Uterus (tissue), 3 donors: ENCODE measurements at regions not wholly inside any gene's neighbourhood (a gene's known extent, or its start where the extent isn't known, plus 50 kb on each side); places are given as distances from the start of the nearest gene placed in this dataset.

Source experiments
- DNase-seq, 2 donors: peaks; one replicate each; pipeline ENCODE4 v3.0.0-alpha.2; 2019 to 2020
- H3K27ac ChIP-seq, 2 donors: fragments of 200-600 bp; sonication (generic); 1 replicate in 1 of 2; 2 replicates in 1 of 2; pipeline ENCODE4 v1.5.1; 2016 to 2018
- H3K27me3 ChIP-seq, 2 donors: fragments of 200-600 bp; sonication (generic); one replicate each; pipeline ENCODE4 v1.5.1; 2018 to 2019; ENCODE audit warnings: control low read depth in 1 of 2
- H3K36me3 ChIP-seq, 2 donors: fragments of 200-600 bp; sonication (generic); one replicate each; pipeline ENCODE4 v1.5.1; 2019; ENCODE audit warnings: control low read depth in 1 of 2
- H3K4me1 ChIP-seq, 2 donors: fragments of 200-600 bp; sonication (generic); one replicate each; pipeline ENCODE4 v1.5.1; 2018 to 2019; ENCODE audit warnings: control low read depth in 1 of 2
- H3K4me3 ChIP-seq, 2 donors: fragments of 200-600 bp; sonication (generic); 1 replicate in 1 of 2; 2 replicates in 1 of 2; pipeline ENCODE4 v1.5.1; 2018 to 2019; ENCODE audit warnings: mild to moderate bottlenecking in 1 of 2
- H3K9me3 ChIP-seq, 2 donors: fragments of 200-600 bp; sonication (generic); one replicate each; pipeline ENCODE4 v1.5.1; 2019; ENCODE audit warnings: control low read depth in 1 of 2
- POLR2A ChIP-seq, 2 donors: fragments of 450-650 bp; IDR thresholded peaks; one replicate each; pipeline ENCODE4 v1.6.1; 2016; ENCODE audit warnings: antibody characterized with exemption in 2 of 2, mild to moderate bottlenecking in 1 of 2, moderate library complexity in 1 of 2
- intact Hi-C: fragments of 100-400 bp; cut with DNase I; formaldehyde crosslinking; loops from one replicate; pipeline ENCODE4 v1.15.1; 2023; ENCODE audit warnings: low total_unique reads
- TF ChIP-seq, protein P1 (sequence below), 4 experiments: fragments of 200-600 bp in 2 of 4; fragments of 450-650 bp in 2 of 4; sonication (generic) in 2 of 4; IDR thresholded peaks; one replicate each; pipeline ENCODE4 v1.5.1; 2016 to 2019; ENCODE audit warnings: antibody characterized with exemption in 4 of 4, mild to moderate bottlenecking in 2 of 4, moderate library complexity in 1 of 4
- donor health status: DM: yes; HTN: yes; CAD: no.

DNA sequence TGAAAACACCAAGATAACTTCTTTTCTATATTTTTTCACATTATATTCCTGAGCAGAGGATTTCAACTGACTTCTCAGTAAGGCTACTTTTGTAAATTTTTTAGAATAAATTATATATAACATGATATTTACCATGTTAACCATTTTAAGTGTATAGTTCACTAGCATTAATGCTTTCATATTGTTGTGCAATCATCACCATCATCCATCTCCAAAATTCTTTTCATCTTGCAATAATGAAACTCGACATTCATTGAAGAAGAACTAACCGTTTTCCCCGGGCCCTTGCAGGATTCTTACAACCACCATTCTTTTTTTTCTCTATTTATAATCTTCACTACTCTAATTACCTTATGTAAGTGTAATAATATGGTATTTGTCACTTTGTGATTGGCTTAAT is 1036.1 kb downstream of the LRFN5 start:
- H3K4me3 ChIP-seq, result no peak overlapping the region
- no peaks in the 10 kb centered on the region for H3K4me1 ChIP-seq
- no peaks in the 10 kb centered on the region for H3K27me3 ChIP-seq
- H3K27ac ChIP-seq, result no peak overlapping the region
- no peaks in the 10 kb centered on the region for H3K36me3 ChIP-seq
- TF ChIP-seq, protein P1, sequence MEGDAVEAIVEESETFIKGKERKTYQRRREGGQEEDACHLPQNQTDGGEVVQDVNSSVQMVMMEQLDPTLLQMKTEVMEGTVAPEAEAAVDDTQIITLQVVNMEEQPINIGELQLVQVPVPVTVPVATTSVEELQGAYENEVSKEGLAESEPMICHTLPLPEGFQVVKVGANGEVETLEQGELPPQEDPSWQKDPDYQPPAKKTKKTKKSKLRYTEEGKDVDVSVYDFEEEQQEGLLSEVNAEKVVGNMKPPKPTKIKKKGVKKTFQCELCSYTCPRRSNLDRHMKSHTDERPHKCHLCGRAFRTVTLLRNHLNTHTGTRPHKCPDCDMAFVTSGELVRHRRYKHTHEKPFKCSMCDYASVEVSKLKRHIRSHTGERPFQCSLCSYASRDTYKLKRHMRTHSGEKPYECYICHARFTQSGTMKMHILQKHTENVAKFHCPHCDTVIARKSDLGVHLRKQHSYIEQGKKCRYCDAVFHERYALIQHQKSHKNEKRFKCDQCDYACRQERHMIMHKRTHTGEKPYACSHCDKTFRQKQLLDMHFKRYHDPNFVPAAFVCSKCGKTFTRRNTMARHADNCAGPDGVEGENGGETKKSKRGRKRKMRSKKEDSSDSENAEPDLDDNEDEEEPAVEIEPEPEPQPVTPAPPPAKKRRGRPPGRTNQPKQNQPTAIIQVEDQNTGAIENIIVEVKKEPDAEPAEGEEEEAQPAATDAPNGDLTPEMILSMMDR (IDR thresholded peaks at IDR 0.05), result no peak
- TF ChIP-seq POLR2A (IDR thresholded peaks at IDR 0.05), result no peak
- DNase-seq, result no peak
- intact Hi-C loops, result no loop called here
- H3K9me3 ChIP-seq, result no peaks in the 10 kb centered on the region

DNA sequence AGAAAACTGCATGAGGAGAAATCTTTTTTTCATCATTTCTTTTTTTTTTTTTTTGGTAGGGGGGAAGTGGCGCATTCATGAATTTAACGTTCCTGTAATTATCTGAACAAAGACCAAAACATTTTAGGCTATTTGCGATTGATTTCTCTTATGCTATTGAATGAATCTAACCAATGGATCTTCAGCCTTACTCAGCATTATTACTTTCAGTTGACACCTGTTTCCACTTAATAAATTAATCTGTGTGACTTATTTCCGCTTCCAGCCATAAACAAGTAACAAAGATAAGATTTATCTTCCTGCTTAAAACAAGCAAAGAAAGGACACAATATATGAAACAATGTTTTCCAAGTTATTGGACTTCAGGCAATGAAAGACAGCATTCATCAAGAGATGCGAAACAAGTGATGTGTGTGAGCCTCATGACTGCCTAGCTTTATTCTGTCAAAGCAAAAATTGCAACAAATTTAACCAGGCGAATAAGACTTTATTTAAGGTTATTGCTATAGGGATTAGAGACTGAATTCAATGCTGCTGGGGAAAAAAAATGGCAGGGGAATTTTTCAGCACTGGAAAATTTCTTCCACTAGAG is 1026.9 kb downstream of the LRFN5 start:
- H3K27ac ChIP-seq, result no peak overlapping the region
- no peaks in the 10 kb centered on the region for H3K27me3 ChIP-seq
- H3K36me3 ChIP-seq, result no peaks in the 10 kb centered on the region
- no peaks in the 10 kb centered on the region for H3K9me3 ChIP-seq
- TF ChIP-seq, protein P1 (IDR thresholded peaks at IDR 0.05), result no peak
- TF ChIP-seq POLR2A (IDR thresholded peaks at IDR 0.05), result no peak
- no peaks in the 10 kb centered on the region for H3K4me1 ChIP-seq
- intact Hi-C loops, result no loop called here
- no peak for DNase-seq
- no peak overlapping the region for H3K4me3 ChIP-seq

DNA sequence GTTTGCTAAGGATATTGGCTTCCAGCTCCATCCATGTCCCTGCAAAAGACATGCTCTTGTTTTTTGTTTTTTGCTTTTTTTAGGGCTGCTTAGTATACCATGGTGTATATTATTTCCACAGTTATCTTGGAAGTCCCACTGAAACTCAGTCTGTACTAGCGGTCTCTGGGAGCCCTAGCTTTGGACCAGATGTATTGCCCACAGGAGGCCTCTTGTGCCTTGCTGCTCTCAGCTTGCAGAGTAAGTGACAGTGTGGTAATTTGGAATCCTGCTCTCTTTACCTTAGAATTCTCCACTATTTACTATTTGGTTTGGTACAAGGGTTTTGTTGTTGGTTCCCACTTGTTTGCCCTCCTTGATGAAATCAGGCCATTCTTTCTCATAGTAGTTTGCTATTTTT is 1022.9 kb downstream of the LRFN5 start:
- H3K9me3 ChIP-seq, result no peaks in the 10 kb centered on the region
- no peak for TF ChIP-seq POLR2A (IDR thresholded peaks at IDR 0.05)
- TF ChIP-seq, protein P1 (IDR thresholded peaks at IDR 0.05), result no peak
- no peaks in the 10 kb centered on the region for H3K36me3 ChIP-seq
- no peak overlapping the region for H3K4me3 ChIP-seq
- H3K27me3 ChIP-seq, result no peaks in the 10 kb centered on the region
- no peak overlapping the region for H3K27ac ChIP-seq
- intact Hi-C loops, result no loop called here
- DNase-seq, result no peak
- no peaks in the 10 kb centered on the region for H3K4me1 ChIP-seq

DNA sequence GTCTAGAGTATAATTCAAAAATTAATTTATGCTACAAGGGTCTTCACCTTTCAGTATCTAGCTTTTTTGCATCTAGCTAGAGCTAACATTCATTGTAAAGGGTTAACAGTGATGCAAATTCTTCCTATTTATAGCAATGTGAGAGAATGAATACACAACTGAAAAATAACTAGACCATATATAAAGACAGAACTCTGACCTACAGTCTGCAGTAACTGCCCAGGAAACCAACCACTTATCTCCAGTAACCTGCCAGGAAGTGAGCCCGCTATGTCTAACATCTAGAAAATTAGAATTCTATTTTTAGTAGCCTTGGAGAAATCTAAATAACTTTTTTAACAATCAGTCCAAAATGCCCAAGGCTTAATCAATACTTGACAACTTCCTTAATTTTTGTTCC is 1021.9 kb downstream of the LRFN5 start:
- Histone ChIP-seq H3K4me1 (no peaks in the 10 kb centered on the region), H3K27ac (no peak overlapping the region), H3K27me3 (no peaks in the 10 kb centered on the region), H3K36me3 (no peaks in the 10 kb centered on the region), H3K9me3 (no peaks in the 10 kb centered on the region), H3K4me3 (no peak overlapping the region)
- intact Hi-C loops, result no loop called here
- DNase-seq, result no peak
- TF ChIP-seq POLR2A (IDR thresholded peaks at IDR 0.05), result no peak
- TF ChIP-seq, protein P1 (IDR thresholded peaks at IDR 0.05), result no peak

DNA sequence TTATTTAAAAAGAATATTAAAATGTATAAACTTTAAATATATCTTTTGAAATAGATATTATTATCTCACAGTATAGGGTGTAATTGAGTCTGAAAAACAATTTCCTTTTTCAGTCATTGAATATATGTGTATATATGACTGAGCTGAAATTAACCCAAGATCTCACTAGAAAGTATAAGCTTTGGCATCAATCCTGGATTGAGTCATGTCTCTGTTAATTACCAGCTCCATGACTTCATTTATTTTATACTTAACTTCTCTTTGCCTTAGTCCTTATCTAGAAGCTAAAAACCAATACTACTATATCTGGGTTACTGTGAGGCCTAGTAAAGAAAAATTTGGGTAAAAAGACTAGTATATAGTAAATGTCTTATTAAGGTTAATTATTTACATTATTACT is 1020.3 kb downstream of the LRFN5 start:
- TF ChIP-seq, protein P1 (IDR thresholded peaks at IDR 0.05), result no peak
- no peak for TF ChIP-seq POLR2A (IDR thresholded peaks at IDR 0.05)
- no peaks in the 10 kb centered on the region for H3K9me3 ChIP-seq
- H3K27ac ChIP-seq, result no peak overlapping the region
- no peaks in the 10 kb centered on the region for H3K4me1 ChIP-seq
- H3K27me3 ChIP-seq, result no peaks in the 10 kb centered on the region
- H3K36me3 ChIP-seq, result no peaks in the 10 kb centered on the region
- no peak overlapping the region for H3K4me3 ChIP-seq
- no peak for DNase-seq
- intact Hi-C loops, result no loop called here
